AG04450 (cell line): ENCODE measurements at regions not wholly inside any gene's neighbourhood (a gene's known extent, or its start where the extent isn't known, plus 50 kb on each side); places are given as distances from the start of the nearest gene placed in this dataset.

Experiments
- CTCF ChIA-PET: fragments of 300-600, 350-600 bp; formaldehyde crosslinking; extraction: SDS; loops from one replicate; lab custom pipeline; 2022; ENCODE audit warnings: antibody characterized with exemption, inconsistent platforms; lab: Charles Lee
- POLR2A ChIA-PET: fragments of 350-600 bp; formaldehyde crosslinking; extraction: SDS; loops from one replicate; lab custom pipeline; 2021; ENCODE audit warnings: antibody characterized with exemption, inconsistent platforms; lab: Yijun Ruan, JAX
- DNase-seq: peaks from one replicate; pipeline ENCODE4 v3.0.0-alpha.2; 2011; ENCODE audit warnings: low read depth, low spot score
- H3K27ac ChIP-seq: one replicate; pipeline ENCODE4 v1.5.1; 2012; ENCODE audit warnings: low read depth, low read length, control low read depth
- H3K27me3 ChIP-seq: one replicate; pipeline ENCODE4 v1.6.0; 2012; ENCODE audit warnings: low read length; ENCODE audit not compliant: control insufficient read depth, insufficient read depth
- H3K4me3 ChIP-seq: 2 replicates; pipeline ENCODE4 v1.5.1; 2011; ENCODE audit warnings: mild to moderate bottlenecking, low read depth, low read length, control low read depth
- H3K9me3 ChIP-seq: 2 replicates; pipeline ENCODE4 v1.5.1; 2012; ENCODE audit warnings: low read length; ENCODE audit not compliant: control insufficient read depth, insufficient read depth
- TF ChIP-seq, protein P1 (sequence below): IDR thresholded peaks from 2 replicates; pipeline ENCODE4 v1.5.1; 2011; ENCODE audit warnings: low read depth, low read length, control low read depth, inconsistent platforms

GRCh38 chr14:100972118-100972897 lies 68.8 kb upstream of the RTL1 start:
- ChIA-PET CTCF (no interaction called here), POLR2A (no interaction called here)
- Histone ChIP-seq H3K9me3 (no peaks in the 10 kb centered on the region), H3K27ac (no peak overlapping the region), H3K4me3 (no peak overlapping the region), H3K27me3 (no peaks in the 10 kb centered on the region)
- no peak for DNase-seq
- TF ChIP-seq, protein P1, sequence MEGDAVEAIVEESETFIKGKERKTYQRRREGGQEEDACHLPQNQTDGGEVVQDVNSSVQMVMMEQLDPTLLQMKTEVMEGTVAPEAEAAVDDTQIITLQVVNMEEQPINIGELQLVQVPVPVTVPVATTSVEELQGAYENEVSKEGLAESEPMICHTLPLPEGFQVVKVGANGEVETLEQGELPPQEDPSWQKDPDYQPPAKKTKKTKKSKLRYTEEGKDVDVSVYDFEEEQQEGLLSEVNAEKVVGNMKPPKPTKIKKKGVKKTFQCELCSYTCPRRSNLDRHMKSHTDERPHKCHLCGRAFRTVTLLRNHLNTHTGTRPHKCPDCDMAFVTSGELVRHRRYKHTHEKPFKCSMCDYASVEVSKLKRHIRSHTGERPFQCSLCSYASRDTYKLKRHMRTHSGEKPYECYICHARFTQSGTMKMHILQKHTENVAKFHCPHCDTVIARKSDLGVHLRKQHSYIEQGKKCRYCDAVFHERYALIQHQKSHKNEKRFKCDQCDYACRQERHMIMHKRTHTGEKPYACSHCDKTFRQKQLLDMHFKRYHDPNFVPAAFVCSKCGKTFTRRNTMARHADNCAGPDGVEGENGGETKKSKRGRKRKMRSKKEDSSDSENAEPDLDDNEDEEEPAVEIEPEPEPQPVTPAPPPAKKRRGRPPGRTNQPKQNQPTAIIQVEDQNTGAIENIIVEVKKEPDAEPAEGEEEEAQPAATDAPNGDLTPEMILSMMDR, result no peak

DNA sequence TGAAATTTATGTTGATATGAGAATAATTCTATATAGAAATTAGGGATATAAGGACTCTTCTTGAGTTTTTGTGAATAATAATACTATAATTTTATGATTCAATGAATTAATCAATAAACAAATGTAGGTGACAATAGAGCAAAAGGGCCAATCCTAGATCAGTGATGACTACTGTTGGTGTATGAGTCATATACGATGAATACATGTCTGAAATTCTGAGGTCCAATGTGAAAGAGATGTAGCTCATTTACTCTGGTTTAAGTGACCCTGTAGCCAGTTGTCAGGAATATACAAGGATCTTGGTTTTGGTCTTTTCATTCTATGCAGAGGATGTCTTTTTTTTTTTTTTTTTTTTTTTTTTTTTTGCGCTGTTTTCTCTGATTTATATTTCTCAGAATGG lies 72.1 kb upstream of the RTL1 start:
- TF ChIP-seq, protein P1, result no peak
- Histone ChIP-seq H3K27ac (no peak overlapping the region), H3K4me3 (no peak overlapping the region), H3K9me3 (no peaks in the 10 kb centered on the region), H3K27me3 (no peaks in the 10 kb centered on the region)
- ChIA-PET POLR2A (no interaction called here), CTCF (no interaction called here)
- DNase-seq, result no peak

- POLR2A ChIA-PET, result no interaction called here
- TF ChIP-seq, protein P1, result no peak
- CTCF ChIA-PET, result no interaction called here
Measured at GRCh38 chr14:100979079-100979478, 75.6 kb upstream of the RTL1 start.

DNA sequence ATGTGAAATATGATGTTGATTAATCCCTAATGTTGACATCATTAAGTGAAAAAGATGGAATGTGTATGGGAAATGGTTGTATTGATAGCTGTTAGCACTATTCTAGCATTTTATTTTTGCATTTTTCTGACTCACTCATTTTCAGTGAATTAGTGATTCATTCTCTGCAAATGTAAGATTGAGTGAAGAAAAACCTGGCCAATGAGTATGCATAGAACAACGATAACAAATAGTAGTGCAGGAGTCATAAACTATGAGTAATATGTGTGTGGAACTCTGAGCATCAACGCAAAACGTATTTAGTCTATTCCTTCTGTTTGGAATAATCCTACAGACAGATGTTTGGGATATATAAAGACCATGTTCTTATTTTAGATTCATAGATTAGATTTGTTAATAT lies 76.3 kb upstream of the RTL1 start:
- H3K4me3 ChIP-seq, result no peak overlapping the region
- no peaks in the 10 kb centered on the region for H3K9me3 ChIP-seq
- peak; percentile 53 for DNase-seq
- ChIA-PET CTCF (no interaction called here), POLR2A (no interaction called here)
- no peaks in the 10 kb centered on the region for H3K27me3 ChIP-seq
- no peak overlapping the region for H3K27ac ChIP-seq
- TF ChIP-seq, protein P1, result no peak

More at GRCh38 chr14:100979079-100979478, 75.6 kb upstream of the RTL1 start:
- Histone ChIP-seq H3K4me3 (no peak overlapping the region), H3K9me3 (no peaks in the 10 kb centered on the region), H3K27me3 (no peaks in the 10 kb centered on the region), H3K27ac (no peak overlapping the region)
- DNase-seq, result no peak

DNA sequence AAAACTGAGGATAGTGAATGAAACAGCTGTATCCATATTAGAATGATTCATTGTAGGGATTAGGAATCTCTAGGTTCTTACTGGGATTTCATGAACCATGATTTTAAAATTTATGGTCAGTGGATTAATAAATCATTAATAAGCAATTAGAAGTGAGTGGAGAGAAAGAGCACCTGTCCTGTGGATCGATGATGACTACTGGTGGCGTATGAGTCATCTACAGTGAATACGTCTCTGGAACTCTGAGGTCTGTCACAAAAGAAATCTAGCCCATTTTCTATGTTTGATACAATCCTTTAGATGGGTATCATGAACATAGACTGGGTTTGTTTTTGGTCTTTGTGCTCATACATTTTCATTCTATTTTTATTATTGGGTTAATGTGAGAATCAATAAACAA lies 77.3 kb upstream of the RTL1 start:
- TF ChIP-seq, protein P1, result no peak

More for the DNA sequence above, 77.3 kb upstream of the RTL1 start:
- CTCF ChIA-PET, result no interaction called here
- Histone ChIP-seq H3K9me3 (no peaks in the 10 kb centered on the region), H3K27ac (no peak overlapping the region), H3K4me3 (no peak overlapping the region), H3K27me3 (no peaks in the 10 kb centered on the region)
- POLR2A ChIA-PET, result no interaction called here
- no peak for DNase-seq
